ENCODE measurements at regions not wholly inside any gene's neighbourhood (a gene's known extent, or its start where the extent isn't known, plus 50 kb on each side); places are given as distances from the start of the nearest gene placed in this dataset.
"Not testable (repeated sequence)": the region's sequence is repeated elsewhere in the genome, so short reads cannot be mapped to it uniquely, and the experiment has no call there.

- no peak for DNase-seq
These were observed 108.8 kb downstream of the EFHB start for GRCh38 chr3:19825193-19825592.

GRCh38 chr3:19822805-19823204 is 111.2 kb downstream of the EFHB start:
- DNase-seq: no peak

GRCh38 chr3:19816631-19817030 is 117.4 kb downstream of the EFHB start:
- DNase-seq: no peak

- DNase-seq: no peak
These were observed 118.2 kb downstream of the EFHB start for GRCh38 chr3:19815805-19816204.

DNA sequence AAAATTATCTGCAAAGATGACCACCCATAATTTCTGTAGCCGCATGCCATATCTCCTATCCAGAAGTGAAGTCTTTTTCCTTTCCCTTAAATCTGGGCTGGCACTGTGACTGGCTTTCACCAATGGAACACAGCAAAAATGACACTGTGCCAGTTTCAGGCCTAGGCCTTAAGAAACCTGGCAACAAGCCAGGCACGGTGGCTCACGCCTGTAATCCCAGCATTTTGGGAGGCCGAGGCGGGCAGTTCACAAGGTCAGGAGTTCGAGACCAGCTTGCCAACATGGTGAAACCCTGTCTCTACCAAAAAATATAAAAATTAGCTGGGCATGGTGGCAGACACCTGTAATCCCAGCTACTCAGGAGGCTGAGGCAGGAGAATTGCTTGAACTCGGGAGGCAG is 120.3 kb downstream of the EFHB start:
- not testable (repeated sequence) for DNase-seq

DNA sequence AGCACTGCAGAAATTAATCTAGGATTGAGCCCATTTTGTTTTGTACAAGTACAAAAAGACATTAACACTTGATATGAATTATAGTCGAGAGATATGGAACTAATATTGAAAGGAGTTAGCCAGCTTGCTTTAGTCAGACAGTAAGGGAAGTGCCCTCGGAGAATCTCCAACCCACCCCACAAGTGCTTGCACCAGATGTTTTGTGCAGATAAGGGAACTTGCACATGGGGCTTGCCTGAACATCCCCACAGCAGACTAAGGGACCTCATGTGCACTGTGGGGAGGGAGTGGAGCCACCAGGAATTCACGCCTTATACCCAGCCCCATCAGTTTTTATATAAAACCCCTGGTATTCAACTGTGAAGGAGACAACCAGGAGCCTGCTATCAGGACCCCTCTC is 122.3 kb downstream of the EFHB start:
- DNase-seq: no peak

DNA sequence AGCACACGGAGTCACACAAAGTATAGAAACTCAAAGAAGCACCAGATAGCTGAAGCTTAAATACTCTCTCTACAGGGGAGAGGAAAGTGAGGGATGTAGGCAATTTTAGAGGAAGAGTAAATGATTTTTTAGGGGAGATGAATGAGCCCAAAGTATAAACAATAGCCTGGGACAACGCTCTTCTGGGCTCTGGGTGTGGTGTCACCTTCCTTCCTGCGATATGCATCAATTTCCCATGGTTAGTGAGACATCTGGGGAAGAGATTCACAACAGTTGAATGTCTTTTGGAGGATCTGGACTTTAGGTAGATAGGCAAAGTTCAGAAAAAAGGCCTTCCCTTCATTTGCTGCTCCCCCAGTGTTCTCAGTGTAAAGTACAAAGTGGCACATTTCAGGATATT is 125.2 kb downstream of the EFHB start:
- no peak for DNase-seq

GRCh38 chr3:19799887-19800286 is 134.1 kb downstream of the EFHB start:
- DNase-seq: no peak

DNA sequence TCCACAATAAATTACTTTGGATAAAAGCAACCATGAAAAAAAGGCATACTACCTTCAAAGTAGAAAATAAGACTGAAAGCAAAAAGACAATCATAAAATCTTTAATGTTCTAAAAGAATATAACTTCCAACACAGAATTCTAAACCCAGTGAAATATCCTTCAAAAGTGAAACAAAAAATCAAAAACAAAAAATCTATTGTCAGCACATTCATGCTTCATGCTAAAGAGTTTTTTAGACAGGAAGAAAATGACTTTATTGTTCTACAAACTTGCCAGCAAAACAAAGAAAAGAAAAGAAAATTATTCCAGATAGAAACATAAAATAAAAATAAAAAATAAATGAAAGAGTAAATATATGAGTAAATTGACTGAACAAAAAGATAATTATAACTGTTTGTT is 134.9 kb downstream of the EFHB start:
- no peak for DNase-seq

DNA sequence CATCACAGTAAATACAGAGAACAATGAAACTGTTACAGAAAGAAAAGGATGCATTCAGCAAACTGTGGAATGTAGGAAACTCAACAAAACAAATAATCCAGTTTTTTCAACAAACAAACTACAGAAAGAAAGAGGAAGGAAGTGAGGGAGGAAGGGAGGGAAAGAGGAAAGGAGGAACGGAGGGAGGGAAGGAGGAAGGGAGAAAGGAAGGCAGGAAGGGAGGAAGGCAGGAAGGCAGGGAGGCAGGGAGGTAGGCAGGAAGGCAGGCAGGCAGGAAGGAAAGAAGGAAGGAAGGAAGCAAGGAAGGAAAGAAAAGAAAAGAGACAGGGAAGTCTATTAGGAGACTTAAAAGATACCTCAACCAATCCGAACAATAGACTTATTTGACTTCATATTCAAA is 135.7 kb downstream of the EFHB start:
- DNase-seq: no peak

GRCh38 chr3:19792388-19792787 is 141.6 kb downstream of the EFHB start:
- no peak for DNase-seq

GRCh38 chr3:19775765-19776164 is 158.3 kb downstream of the EFHB start:
- no peak for DNase-seq

GRCh38 chr3:19769694-19770093 is 164.3 kb downstream of the EFHB start:
- no peak for DNase-seq

DNA sequence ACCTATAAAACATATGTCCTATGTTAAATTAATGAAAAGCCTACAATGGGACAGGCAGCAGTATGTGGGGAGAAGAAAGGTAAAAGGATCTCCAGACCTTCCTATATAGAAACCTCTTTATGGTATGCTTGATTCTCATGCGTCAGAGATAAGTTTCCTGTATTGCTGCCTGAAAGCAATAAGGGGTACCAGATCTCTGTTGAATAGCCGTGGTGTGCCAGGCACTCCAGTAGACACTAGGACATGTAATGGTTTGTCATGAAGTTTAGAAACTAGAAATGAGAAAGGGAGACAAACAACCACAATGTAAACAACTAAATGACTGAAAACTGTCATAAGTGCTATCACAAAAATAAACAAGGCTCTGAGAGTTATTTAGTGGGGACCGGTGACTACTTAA is 168.1 kb downstream of the EFHB start:
- DNase-seq: no peak

DNA sequence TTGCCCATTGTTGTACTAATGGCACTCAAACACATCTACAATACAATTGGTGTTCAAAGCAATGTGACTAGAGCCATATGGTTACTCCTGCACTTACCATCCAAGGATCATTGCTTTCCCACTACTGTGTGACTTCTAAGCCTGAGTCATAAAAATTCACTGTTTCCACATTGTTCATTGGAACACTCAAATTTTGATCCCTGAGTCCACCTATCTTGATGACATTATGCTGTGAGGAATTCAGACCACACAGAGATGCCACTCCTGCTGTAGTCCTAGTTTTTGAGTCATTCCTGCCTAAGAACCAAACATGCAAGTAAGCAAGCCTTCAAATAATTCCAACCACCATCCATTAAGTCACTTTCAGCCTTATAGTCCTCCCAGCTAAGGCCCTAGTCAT is 176.2 kb downstream of the EFHB start:
- no peak for DNase-seq

DNA sequence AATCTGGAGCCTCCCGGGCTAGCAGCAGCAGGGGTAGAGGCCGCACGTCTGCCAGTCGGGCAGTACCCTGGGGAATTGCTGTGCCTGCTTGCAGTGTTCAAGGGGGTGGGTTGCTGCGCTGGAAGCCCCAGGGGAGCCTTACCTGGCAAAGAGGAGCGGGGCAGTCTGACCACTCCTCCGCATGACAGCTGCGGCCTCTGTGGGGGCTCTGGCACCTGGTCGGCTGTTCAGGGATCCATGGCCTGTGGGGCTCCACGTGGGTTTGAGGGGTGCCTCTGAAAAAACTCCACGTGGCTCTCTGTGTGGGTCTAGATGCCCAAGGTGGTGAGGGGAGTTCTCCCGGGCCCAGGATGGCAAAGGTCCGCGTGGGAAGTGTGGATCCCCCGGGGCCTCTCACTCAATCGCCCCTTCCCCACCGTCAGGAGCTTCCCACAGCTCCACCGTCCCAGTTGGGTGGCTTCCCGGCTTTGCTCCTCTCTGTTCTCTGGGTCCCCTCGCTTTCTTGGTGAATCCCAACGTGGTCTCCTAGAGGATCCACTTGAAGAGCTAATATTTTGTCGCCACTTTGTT is 184.5 kb downstream of the EFHB start:
- no peak for DNase-seq

DNA sequence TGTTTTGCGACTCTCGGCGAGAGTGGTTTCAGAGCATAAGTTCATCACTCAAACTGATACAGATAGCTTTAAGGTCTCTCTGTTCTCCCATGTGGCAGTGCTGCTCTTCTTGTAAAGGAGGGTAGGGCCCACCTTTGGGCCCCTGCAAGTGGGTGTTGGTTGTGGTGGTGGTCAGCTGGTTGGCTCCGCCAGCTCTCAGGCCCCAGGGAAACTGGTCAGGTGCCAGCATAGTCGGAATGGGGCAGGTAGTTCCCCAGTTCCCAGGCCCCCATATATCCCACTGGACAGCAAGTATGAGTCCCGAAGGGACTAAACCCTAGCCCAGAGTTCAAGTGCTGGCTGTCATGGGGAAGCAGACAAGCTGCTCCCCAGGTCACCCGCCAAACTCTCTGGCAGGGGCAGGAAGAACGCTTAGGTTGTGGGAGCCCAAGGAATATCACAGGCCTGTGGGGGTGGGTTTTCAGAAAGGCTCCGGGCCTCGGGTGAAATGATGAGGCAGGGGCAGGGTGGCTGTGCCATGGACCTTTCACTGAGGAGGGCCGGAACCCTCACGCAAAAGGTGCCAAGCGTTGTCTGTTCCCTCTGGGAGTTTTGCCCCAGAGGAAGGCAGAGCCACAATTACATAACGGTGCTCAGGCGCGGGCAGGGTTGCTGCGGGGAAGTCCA is 185.1 kb downstream of the EFHB start:
- no peak for DNase-seq

GRCh38 chr3:19744047-19744446 is 190.0 kb downstream of the EFHB start:
- no peak for DNase-seq

- DNase-seq: no peak
These were observed 191.1 kb downstream of the EFHB start for GRCh38 chr3:19742935-19743334.

GRCh38 chr3:19739504-19739903 is 194.5 kb downstream of the EFHB start:
- no peak for DNase-seq

GRCh38 chr3:19738846-19739245 is 195.2 kb downstream of the EFHB start:
- peak; percentile 29 for DNase-seq

GRCh38 chr3:19735111-19735510 is 198.9 kb downstream of the EFHB start:
- no peak for DNase-seq

- DNase-seq: no peak
These were observed 199.6 kb downstream of the EFHB start for GRCh38 chr3:19734453-19734852.

DNA sequence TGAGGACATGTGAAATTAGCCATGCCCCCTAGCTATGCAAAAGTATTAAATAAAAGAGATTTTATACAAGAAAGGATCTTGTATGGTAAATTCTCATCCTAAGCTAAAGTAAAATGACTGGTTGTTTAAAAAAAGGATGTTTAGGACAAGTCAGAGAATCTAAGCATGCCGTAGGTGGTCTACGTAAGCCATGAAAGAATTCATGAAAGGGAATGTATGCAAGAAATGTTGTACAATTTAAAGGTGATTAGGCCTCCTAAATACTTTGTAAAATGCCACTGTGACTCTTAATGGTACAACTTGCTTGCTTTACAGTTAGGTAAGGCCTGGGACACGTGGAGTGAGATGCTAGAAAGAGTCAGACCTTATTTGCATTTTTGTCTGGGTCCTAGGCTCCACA is 209.0 kb downstream of the EFHB start:
- DNase-seq: no peak
